ENCODE measurements at regions not wholly inside any gene's neighbourhood (a gene's known extent, or its start where the extent isn't known, plus 50 kb on each side); places are given as distances from the start of the nearest gene placed in this dataset.

DNA sequence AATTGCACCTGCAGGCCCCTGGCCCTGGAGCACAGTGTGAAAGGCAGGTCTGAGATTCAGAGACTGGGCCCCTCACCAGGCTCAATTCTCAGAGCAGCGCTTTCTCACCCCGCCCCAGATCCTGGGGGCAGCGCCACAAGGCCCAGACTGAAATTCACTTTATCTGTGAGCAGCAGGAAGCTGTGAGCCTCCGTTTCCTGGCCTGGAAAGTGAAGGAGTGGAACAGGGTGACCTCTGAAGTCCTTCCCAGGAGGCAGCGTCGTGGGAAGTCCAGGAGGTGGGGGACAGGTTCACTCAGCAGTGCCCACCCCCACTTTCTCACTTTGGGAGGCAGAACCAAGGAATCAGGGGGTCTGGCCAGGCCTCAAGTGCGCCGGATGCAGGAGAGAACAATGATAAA lies 235.4 kb downstream of the NDUFA10 start:
- TF ChIP-seq, protein P1, sequence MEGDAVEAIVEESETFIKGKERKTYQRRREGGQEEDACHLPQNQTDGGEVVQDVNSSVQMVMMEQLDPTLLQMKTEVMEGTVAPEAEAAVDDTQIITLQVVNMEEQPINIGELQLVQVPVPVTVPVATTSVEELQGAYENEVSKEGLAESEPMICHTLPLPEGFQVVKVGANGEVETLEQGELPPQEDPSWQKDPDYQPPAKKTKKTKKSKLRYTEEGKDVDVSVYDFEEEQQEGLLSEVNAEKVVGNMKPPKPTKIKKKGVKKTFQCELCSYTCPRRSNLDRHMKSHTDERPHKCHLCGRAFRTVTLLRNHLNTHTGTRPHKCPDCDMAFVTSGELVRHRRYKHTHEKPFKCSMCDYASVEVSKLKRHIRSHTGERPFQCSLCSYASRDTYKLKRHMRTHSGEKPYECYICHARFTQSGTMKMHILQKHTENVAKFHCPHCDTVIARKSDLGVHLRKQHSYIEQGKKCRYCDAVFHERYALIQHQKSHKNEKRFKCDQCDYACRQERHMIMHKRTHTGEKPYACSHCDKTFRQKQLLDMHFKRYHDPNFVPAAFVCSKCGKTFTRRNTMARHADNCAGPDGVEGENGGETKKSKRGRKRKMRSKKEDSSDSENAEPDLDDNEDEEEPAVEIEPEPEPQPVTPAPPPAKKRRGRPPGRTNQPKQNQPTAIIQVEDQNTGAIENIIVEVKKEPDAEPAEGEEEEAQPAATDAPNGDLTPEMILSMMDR (IDR thresholded peaks at IDR 0.05) = no peak
- TF ChIP-seq POLR2AphosphoS5 (IDR thresholded peaks at IDR 0.05) (no peak), POLR2A (IDR thresholded peaks at IDR 0.05) (no peak)
